Adrenal gland (tissue), 5 donors: ENCODE measurements at regions not wholly inside any gene's neighbourhood (a gene's known extent, or its start where the extent isn't known, plus 50 kb on each side); places are given as distances from the start of the nearest gene placed in this dataset.

Source experiments
- CTCF ChIP-seq, 6 experiments: fragments of 450-650 bp in 4 of 6; fragments of 200-600 bp in 2 of 6; sonication (generic) in 1 of 6; IDR thresholded peaks; 1 replicate in 5 of 6; 2 replicates in 1 of 6; pipeline versions ENCODE4 v1.5.1 to v1.8.0; 2016 to 2021; ENCODE audit warnings: antibody characterized with exemption in 6 of 6, mild to moderate bottlenecking in 2 of 6, moderate library complexity in 1 of 6
- POLR2A ChIP-seq, 2 donors: fragments of 450-650 bp; IDR thresholded peaks; one replicate each; pipeline ENCODE4 v1.6.1; 2017; ENCODE audit warnings: antibody characterized with exemption in 2 of 2, mild to moderate bottlenecking in 2 of 2, moderate library complexity in 1 of 2
- donor health status: DM: no; HTN: no; CAD: no.

GRCh38 chr1:207240325-207241101, 81.0 kb upstream of the CD55 start:
- no peak for TF ChIP-seq CTCF (IDR thresholded peaks at IDR 0.05)
- TF ChIP-seq POLR2A (IDR thresholded peaks at IDR 0.05): no peak
